Suprapubic skin (tissue), 4 donors: ENCODE measurements at regions not wholly inside any gene's neighbourhood (a gene's known extent, or its start where the extent isn't known, plus 50 kb on each side); places are given as distances from the start of the nearest gene placed in this dataset.

Experiments
- DNase-seq, 2 donors: peaks; one replicate each; pipeline ENCODE4 v3.0.0-alpha.2; 2019; ENCODE audit warnings: low spot score in 2 of 2
- H3K27ac ChIP-seq: fragments of 200-600 bp; sonication (generic); one replicate; pipeline ENCODE4 v1.5.1; 2019
- H3K27me3 ChIP-seq: fragments of 200-600 bp; sonication (generic); one replicate; pipeline ENCODE4 v1.5.1; 2019
- H3K36me3 ChIP-seq: fragments of 200-600 bp; sonication (generic); one replicate; pipeline ENCODE4 v1.5.1; 2019
- H3K4me1 ChIP-seq: fragments of 200-600 bp; sonication (generic); one replicate; pipeline ENCODE4 v1.5.1; 2019
- H3K4me3 ChIP-seq: fragments of 200-600 bp; sonication (generic); one replicate; pipeline ENCODE4 v1.5.1; 2019; ENCODE audit warnings: mild to moderate bottlenecking
- H3K9me3 ChIP-seq: fragments of 200-600 bp; sonication (generic); one replicate; pipeline ENCODE4 v1.5.1; 2019
- CTCF ChIP-seq, 2 donors: fragments of 200-600 bp in 1 of 2; fragments of 450-650 bp in 1 of 2; sonication (generic) in 1 of 2; IDR thresholded peaks; one replicate each; pipeline ENCODE4 v1.5.1; 2016 to 2019; ENCODE audit warnings: antibody characterized with exemption in 2 of 2, mild to moderate bottlenecking in 1 of 2, moderate library complexity in 1 of 2
- EP300 ChIP-seq: sonication (generic); formaldehyde crosslinking; IDR thresholded peaks from one replicate; pipeline ENCODE4 v1.6.1; 2017; ENCODE audit warnings: antibody characterized with exemption
- POLR2A ChIP-seq, 2 donors: fragments of 450-650 bp; IDR thresholded peaks; one replicate each; pipeline ENCODE4 v1.6.1; 2017; ENCODE audit warnings: antibody characterized with exemption in 2 of 2, mild to moderate bottlenecking in 2 of 2, moderate library complexity in 2 of 2
- POLR2AphosphoS5 ChIP-seq, 3 donors: sonication (generic); formaldehyde crosslinking; IDR thresholded peaks; one replicate each; pipeline ENCODE4 v1.6.1; 2017; ENCODE audit warnings: antibody characterized with exemption in 3 of 3
- WGBS: methylation state at CpG from one replicate; pipeline ENCODE4 v1.1.5; 2018; 5-methylcytosine and 5-hydroxymethylcytosine counted together

GRCh38 chr15:58312031-58312430, 119.8 kb upstream of the LIPC start:
- H3K27me3 ChIP-seq = no peaks in the 10 kb centered on the region
- H3K9me3 ChIP-seq = no peaks in the 10 kb centered on the region
- H3K27ac ChIP-seq = no peak overlapping the region
- no peaks in the 10 kb centered on the region for H3K36me3 ChIP-seq
- no peak for DNase-seq
- WGBS = 60% methylated on average over 5 of the region's 5 CpGs
- H3K4me3 ChIP-seq = no peak overlapping the region
- H3K4me1 ChIP-seq = peaks cover 28% of the 10 kb centered on the region
- TF ChIP-seq CTCF (IDR thresholded peaks at IDR 0.05) (no peak), POLR2A (IDR thresholded peaks at IDR 0.05) (no peak), POLR2AphosphoS5 (IDR thresholded peaks at IDR 0.05) (no peak), EP300 (no peak)

- 80% methylated on average over 5 of the region's 5 CpGs for WGBS
- no peak overlapping the region for H3K4me3 ChIP-seq
- H3K9me3 ChIP-seq = no peaks in the 10 kb centered on the region
- H3K27ac ChIP-seq = no peak overlapping the region
- TF ChIP-seq POLR2A (IDR thresholded peaks at IDR 0.05) (no peak), CTCF (IDR thresholded peaks at IDR 0.05) (no peak), EP300 (no peak), POLR2AphosphoS5 (IDR thresholded peaks at IDR 0.05) (no peak)
- peaks cover 16% of the 10 kb centered on the region for H3K4me1 ChIP-seq
- H3K27me3 ChIP-seq = no peaks in the 10 kb centered on the region
- DNase-seq = no peak
- no peaks in the 10 kb centered on the region for H3K36me3 ChIP-seq
Measured at GRCh38 chr15:58313304-58313703, 118.5 kb upstream of the LIPC start.

GRCh38 chr15:58313810-58314592, 117.8 kb upstream of the LIPC start:
- no peak overlapping the region for H3K27ac ChIP-seq
- H3K36me3 ChIP-seq = no peaks in the 10 kb centered on the region
- WGBS = 71% methylated on average over 6 of the region's 6 CpGs
- no peak overlapping the region for H3K4me3 ChIP-seq
- no peaks in the 10 kb centered on the region for H3K27me3 ChIP-seq
- TF ChIP-seq POLR2AphosphoS5 (IDR thresholded peaks at IDR 0.05) = no peak
- no peak for TF ChIP-seq CTCF (IDR thresholded peaks at IDR 0.05)
- no peak for TF ChIP-seq EP300
- no peak for TF ChIP-seq POLR2A (IDR thresholded peaks at IDR 0.05)
- no peaks in the 10 kb centered on the region for H3K9me3 ChIP-seq
- peaks cover 16% of the 10 kb centered on the region for H3K4me1 ChIP-seq
- DNase-seq = no peak

- TF ChIP-seq POLR2AphosphoS5 (IDR thresholded peaks at IDR 0.05) (no peak), POLR2A (IDR thresholded peaks at IDR 0.05) (no peak), EP300 (no peak), CTCF (IDR thresholded peaks at IDR 0.05) (no peak)
- H3K27ac ChIP-seq = no peak overlapping the region
- H3K9me3 ChIP-seq = no peaks in the 10 kb centered on the region
- H3K27me3 ChIP-seq = no peaks in the 10 kb centered on the region
- H3K4me1 ChIP-seq = peaks cover 13% of the 10 kb centered on the region
- H3K36me3 ChIP-seq = no peaks in the 10 kb centered on the region
- no peak for DNase-seq
- WGBS = 49% methylated on average over 4 of the region's 4 CpGs
- H3K4me3 ChIP-seq = no peak overlapping the region
Measured at GRCh38 chr15:58314593-58315216, 117.1 kb upstream of the LIPC start.

- Histone ChIP-seq H3K27me3 (no peaks in the 10 kb centered on the region), H3K4me3 (no peak overlapping the region), H3K9me3 (no peaks in the 10 kb centered on the region), H3K27ac (no peak overlapping the region), H3K4me1 (no peaks in the 10 kb centered on the region), H3K36me3 (no peaks in the 10 kb centered on the region)
- TF ChIP-seq EP300 = no peak
- no peak for TF ChIP-seq CTCF (IDR thresholded peaks at IDR 0.05)
- no peak for TF ChIP-seq POLR2A (IDR thresholded peaks at IDR 0.05)
- TF ChIP-seq POLR2AphosphoS5 (IDR thresholded peaks at IDR 0.05) = no peak
- 79% methylated on average over 6 of the region's 6 CpGs for WGBS
- no peak for DNase-seq
Measured at GRCh38 chr15:58318517-58318916, 113.3 kb upstream of the LIPC start.
